Gastroesophageal sphincter (tissue), 3 donors: ENCODE measurements at regions not wholly inside any gene's neighbourhood (a gene's known extent, or its start where the extent isn't known, plus 50 kb on each side); places are given as distances from the start of the nearest gene placed in this dataset.

Experiments
- POLR2AphosphoS5 ChIP-seq: sonication (generic); formaldehyde crosslinking; IDR thresholded peaks from one replicate; pipeline ENCODE4 v1.6.1; 2017; ENCODE audit warnings: antibody characterized with exemption
- TF ChIP-seq, protein P1 (sequence below), 4 experiments: fragments of 200-600 bp in 2 of 4; fragments of 450-650 bp in 2 of 4; sonication (generic) in 1 of 4; IDR thresholded peaks; one replicate each; pipeline ENCODE4 v1.5.1; 2017 to 2019; ENCODE audit warnings: antibody characterized with exemption in 4 of 4, mild to moderate bottlenecking in 2 of 4, moderate library complexity in 2 of 4

DNA sequence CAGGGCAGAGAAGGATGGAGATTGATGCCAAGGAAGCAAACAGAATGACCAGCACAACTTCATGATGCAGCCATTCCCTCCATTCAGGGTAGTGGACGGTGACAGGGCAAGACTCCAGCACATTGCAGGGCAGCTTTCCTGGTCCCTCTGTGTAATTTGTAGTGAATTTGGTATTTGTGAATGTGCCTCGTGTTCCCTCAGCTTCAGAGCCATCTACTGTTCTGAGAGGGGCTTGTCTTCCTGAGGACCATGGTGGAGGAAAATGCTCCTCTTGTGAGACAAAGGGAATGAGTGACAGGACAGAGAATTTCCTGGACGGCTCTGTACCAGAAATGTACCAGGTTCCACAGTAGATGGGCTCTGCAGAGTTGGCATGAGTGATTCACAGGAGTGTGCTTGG, 132.1 kb downstream of the ADRA2A start:
- TF ChIP-seq POLR2AphosphoS5 = no peak
- TF ChIP-seq, protein P1, sequence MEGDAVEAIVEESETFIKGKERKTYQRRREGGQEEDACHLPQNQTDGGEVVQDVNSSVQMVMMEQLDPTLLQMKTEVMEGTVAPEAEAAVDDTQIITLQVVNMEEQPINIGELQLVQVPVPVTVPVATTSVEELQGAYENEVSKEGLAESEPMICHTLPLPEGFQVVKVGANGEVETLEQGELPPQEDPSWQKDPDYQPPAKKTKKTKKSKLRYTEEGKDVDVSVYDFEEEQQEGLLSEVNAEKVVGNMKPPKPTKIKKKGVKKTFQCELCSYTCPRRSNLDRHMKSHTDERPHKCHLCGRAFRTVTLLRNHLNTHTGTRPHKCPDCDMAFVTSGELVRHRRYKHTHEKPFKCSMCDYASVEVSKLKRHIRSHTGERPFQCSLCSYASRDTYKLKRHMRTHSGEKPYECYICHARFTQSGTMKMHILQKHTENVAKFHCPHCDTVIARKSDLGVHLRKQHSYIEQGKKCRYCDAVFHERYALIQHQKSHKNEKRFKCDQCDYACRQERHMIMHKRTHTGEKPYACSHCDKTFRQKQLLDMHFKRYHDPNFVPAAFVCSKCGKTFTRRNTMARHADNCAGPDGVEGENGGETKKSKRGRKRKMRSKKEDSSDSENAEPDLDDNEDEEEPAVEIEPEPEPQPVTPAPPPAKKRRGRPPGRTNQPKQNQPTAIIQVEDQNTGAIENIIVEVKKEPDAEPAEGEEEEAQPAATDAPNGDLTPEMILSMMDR (IDR thresholded peaks at IDR 0.05) = no peak
